Medulla oblongata (tissue), 1 donor: ENCODE measurements at regions not wholly inside any gene's neighbourhood (a gene's known extent, or its start where the extent isn't known, plus 50 kb on each side); places are given as distances from the start of the nearest gene placed in this dataset.

Source experiments
- DNase-seq: peaks from one replicate; pipeline ENCODE4 v3.0.0-alpha.2; 2015; ENCODE audit errors: extremely low spot score

DNA sequence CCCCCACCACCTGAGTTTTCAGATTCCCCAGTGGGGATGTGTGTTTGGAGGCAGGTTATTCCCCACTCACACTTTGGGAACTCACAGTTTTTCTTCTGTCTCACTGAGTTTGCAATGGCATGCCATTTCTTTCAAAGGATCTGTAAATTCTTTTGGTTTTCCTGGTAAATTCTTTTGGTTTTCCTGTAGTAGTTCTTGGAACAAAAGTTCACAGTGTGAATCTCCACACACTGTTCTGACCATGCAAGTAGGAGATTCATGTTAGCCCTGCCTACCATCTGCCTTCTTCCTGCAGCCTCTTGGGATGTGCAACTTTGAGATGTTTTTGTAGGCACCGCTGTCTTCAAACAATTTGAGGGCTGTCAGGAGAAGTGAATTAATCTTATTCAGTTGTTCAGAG, 165.6 kb upstream of the OGFRL1 start:
- DNase-seq = no peak

DNA sequence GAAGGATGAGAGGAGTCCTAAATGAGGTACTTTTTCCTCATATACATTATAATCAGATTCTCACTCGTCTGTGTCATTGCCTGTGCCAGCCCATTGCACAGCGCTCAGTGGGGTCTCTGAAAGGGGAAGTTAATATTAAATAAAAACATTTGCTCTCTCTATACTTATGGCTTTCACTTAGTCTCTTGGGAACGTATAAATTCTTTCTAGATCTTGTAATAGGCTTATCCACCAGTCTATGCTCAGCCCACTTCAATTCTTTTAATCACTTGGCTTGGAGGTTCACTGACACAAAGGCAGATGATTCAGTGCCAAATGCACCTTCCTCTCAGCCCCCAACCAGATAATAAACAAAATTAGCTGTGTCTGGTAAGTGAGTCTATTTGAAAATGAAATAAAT, 164.3 kb upstream of the OGFRL1 start:
- DNase-seq = no peak

GRCh38 chr6:71125216-71125615, 163.4 kb upstream of the OGFRL1 start:
- DNase-seq = no peak

DNA sequence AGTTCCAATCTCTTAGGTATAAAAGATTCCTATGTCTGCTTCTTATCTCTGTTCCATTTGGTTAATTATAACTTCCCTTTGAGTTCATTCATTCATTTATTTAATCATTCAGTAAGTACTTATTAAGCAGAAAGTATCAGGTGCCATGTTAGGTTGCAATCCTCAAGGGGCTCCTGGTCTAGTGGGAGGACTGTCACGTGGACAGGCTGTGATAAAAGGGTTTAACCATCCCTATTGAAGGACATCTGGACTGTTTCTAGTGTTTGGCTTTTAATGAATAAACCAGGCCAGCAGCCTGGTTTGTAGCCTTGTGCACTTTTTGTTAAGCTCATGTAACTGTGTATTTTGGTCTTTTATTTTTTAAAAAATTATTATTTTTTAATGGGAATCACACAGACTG, 162.1 kb upstream of the OGFRL1 start:
- DNase-seq = no peak

GRCh38 chr6:71127374-71127773, 161.2 kb upstream of the OGFRL1 start:
- DNase-seq = no peak

GRCh38 chr6:71130277-71130676, 158.3 kb upstream of the OGFRL1 start:
- no peak for DNase-seq

- no peak for DNase-seq
Measured at GRCh38 chr6:71134929-71135642, 153.5 kb upstream of the OGFRL1 start.

DNA sequence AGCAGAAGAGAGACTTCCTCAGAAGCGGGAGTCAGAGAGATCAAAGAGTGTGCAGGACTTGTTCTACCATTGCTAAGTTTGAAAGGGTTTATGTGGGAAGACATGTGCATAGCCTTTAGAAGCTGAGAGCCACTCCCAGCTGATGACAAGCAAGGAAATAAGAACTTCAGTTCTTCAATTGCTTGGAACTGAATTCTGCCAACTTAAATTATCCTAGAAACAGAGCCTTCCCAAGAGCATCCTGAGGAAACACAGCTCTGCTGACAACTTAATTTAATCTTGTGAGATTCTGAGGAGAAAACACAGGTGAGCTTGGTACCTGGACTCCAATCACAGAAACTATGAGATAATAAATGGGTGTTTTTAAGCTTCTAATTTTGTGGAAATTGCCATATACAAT, 150.6 kb upstream of the OGFRL1 start:
- DNase-seq = no peak

GRCh38 chr6:71138376-71138775, 150.2 kb upstream of the OGFRL1 start:
- no peak for DNase-seq

- DNase-seq = no peak
Measured at GRCh38 chr6:71139249-71139648, 149.4 kb upstream of the OGFRL1 start.

DNA sequence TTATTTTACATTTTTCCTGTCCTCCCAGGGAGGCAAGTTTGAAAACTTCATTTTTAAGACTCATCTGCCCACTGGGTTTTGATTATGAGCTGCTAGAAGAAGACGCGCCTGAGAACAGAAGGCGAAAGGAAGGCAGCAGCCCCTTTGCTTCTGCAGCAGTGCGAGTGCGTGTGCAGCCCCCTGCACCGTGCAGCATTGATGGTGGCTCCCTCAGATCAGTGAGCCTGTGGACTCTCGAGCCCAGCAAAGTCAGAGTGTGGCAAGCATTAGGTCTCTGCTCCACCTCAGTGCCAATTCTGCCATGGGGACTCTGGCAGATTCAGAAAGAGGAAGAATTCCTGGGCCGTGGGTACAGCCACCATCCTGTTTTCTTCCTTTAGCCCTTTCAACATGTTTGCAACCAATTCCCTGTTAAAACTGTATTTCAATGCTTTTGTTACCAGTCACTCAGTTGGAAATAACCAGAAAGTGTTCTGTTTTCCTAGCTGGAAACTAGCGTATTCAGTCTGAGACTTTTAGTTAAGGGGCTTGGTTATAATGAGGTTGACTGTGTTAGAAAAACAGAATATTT, 134.8 kb upstream of the OGFRL1 start:
- peak; percentile 13 for DNase-seq

DNA sequence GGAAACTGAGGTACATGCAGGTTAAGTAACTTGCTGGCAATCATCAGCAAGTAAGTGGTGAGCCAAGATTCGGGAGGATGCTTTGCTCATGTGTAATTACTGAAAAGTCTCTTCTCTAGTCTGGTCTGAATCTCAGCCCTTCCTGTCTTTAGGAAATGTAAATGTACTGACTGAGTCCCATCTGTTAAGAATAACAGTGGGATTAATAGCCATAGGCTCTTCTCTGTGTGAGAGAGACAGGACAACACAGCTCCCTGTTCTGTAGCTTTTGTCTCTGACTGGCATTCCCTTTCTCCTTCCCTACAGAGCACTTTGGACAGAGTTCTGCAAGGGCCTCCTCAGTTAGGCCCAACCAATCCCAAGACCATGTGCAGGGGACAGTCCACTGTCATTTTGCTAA, 131.3 kb upstream of the OGFRL1 start:
- DNase-seq = no peak

DNA sequence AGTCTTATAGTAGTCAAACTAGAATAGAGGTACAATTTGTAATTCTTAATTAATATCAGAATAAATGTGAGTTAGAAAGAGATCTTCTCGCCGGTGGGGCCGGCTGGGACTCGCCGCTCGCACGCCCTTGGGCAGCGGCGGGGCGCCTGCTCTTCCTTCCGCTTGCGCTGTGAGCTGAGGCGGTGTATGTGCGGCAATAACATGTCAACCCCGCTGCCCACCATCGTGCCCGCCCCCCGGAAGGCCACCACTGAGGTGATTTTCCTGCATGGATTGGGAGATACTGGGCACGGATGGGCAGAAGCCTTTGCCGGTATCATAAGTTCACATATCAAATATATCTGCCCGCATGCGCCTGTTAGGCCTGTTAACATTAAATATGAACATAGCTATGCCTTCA, 123.7 kb upstream of the OGFRL1 start:
- no peak for DNase-seq

GRCh38 chr6:71168233-71168765, 120.3 kb upstream of the OGFRL1 start:
- DNase-seq = no peak

DNA sequence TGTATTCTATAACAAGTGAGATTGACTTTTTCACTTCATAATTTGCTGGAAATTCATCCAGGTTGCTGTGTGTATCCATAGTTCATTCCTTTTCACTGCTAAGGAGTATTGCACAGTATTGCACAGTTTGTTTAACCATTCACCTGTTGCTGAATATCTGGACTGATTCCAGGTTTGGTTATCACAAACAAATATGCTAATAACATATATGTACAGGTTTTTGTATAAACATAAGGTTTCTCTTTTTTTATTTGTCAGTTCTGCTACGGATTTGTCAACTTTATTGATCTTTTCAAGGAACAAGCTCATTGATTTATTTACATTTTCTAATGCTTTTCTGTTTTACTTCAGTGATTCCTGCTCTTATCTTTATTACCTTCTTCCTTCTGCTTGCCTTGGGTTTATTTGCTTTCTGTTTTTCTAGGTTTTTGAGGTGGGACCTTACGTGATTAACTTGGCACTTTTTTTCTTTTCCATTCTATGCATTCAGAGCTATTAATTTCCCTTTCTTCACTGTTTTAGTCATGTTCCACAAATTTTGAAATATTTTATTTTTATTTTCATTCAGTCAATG, 117.0 kb upstream of the OGFRL1 start:
- no peak for DNase-seq

GRCh38 chr6:71179249-71179885, 109.2 kb upstream of the OGFRL1 start:
- DNase-seq = no peak

DNA sequence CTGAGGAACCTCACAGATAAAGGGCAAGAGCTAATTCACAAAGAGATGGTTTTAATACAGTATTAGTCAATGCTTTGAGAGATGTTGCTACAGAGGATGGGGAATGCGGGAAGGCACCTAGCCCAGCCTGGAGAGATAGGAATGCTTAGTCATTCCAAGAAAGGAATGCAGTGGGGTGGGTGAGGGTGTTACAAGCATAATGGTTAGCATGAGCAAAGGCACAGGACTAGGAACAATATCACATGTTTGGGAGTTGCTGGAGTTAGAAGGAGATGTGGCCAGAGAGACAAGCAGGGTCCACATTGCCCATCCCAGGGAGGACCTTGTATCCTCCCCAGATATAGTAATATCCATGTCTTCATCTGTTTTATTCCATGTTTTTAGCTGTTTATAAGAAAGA, 107.0 kb upstream of the OGFRL1 start:
- no peak for DNase-seq

DNA sequence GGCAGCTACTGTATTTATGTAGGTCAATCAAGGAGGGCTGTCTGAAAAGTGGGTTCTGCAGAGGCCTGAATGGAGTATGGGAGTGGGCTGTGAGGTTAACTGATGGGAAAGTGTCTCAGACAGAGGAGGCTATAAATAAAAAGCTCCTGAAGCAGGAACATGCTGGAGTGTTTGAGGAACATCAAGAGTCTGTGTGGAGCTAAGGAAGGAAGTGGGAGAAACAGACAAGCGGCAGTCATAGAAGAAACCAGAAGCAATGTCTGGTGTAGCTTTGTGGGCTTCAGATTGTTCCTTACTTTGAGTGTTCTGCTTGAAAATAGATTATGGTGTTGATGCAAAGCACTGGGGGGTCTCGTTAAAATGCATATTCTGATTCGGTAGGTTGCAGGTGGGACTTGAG, 101.5 kb upstream of the OGFRL1 start:
- DNase-seq = peak; percentile 58

DNA sequence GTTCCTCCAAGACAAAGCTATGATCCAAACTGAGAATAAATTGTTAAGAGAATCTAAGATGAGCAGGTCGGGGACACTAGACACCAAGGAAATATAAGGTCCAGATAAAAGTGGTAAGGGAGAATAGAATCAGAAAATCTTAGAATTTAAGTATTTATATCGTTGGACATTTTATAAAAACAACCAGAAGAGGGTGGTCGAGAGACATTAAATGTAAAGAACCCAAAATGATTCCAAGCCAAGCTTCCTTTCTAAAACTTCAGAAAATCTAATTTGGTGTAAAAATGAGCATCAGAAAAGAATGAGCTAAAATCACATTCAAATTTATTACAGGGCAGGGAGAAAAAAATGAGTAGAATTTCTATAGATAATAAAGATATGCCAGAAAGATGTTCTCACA, 97.8 kb upstream of the OGFRL1 start:
- peak; percentile 65 for DNase-seq

GRCh38 chr6:71194724-71195123, 93.9 kb upstream of the OGFRL1 start:
- DNase-seq = no peak

DNA sequence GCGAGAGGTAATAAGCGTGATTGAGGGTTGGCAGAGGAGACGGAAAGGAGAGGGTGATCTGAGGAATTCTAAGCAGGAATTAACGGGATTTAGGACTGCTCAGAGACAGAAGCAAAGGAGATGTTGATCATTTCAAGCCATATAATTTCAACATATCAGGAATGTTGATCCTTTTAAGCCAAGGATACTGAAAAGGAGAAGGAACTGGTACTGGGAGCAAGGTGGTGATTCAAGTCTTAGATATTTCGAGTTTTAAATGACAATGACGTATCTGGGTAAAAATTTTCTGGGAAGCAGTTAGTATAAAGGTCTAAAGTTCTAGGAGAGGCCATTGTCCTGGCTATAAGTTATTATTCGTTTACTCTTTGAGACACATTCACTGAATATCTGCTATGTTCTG, 91.3 kb upstream of the OGFRL1 start:
- DNase-seq = no peak

DNA sequence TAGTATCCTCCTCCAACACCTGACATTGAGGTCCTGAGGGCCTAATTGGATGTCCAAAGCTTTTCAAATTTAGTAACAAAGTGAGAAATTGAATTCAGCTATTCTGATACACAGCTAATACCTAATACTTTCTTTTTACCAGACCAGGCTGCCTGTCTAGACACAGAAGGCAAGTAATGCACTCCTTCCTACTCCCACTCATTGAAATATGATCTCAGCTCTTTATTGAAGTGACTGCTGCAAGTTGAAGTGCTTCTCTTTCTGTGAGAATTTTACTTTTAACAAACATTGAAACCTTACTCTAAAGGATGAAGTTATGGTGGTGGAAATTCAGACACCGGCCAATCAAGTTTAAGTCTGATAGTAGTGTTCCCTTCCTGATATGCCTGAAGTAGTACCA, 90.8 kb upstream of the OGFRL1 start:
- DNase-seq = no peak

GRCh38 chr6:71198908-71199307, 89.7 kb upstream of the OGFRL1 start:
- DNase-seq = no peak
